Stimulated activated naive CD8-positive, alpha-beta T cell treated with anti-CD3 and anti-CD28 coated beads, Interleukin-15, amount 100 ng/mL, for 72 hours (primary cell): ENCODE measurements at regions not wholly inside any gene's neighbourhood (a gene's known extent, or its start where the extent isn't known, plus 50 kb on each side); places are given as distances from the start of the nearest gene placed in this dataset.
A peak's percentile ranks its signal among the peaks of the same experiment; 100 is the strongest.

Source experiments
- ATAC-seq: fragments of 150-1000 bp; cut with Tn5 transposase; 2 replicates; pipeline ENCODE4 v1.10.0; 2021; ENCODE audit warnings: mild to moderate bottlenecking, moderate library complexity
- DNase-seq, 2 donors: peaks; one replicate each; pipeline ENCODE4 v3.0.0; 2021 to 2022
- H3K27ac Mint-ChIP-seq, 2 donors: one replicate each; pipeline ENCODE4 v1.8.0; 2022; ENCODE audit warnings: mild to moderate bottlenecking in 2 of 2, mixed read lengths in 2 of 2, moderate library complexity in 2 of 2
- H3K27me3 Mint-ChIP-seq: one replicate; pipeline ENCODE4 v1.8.0; 2022; ENCODE audit warnings: mixed read lengths
- H3K4me1 Mint-ChIP-seq: one replicate; pipeline ENCODE4 v1.8.0; 2022; ENCODE audit warnings: mild to moderate bottlenecking, mixed read lengths
- H3K4me3 Mint-ChIP-seq, 2 donors: one replicate each; pipeline ENCODE4 v1.8.0; 2022; ENCODE audit warnings: mild to moderate bottlenecking in 2 of 2, mixed read lengths in 2 of 2, moderate library complexity in 1 of 2
- H3K9me3 Mint-ChIP-seq, 2 donors: one replicate each; pipeline ENCODE4 v1.8.0; 2022; ENCODE audit warnings: mixed read lengths in 2 of 2

GRCh38 chr1:30295266-30295665 lies 428.1 kb downstream of the MATN1 start:
- H3K4me1 Mint-ChIP-seq = no peaks in the 10 kb centered on the region
- H3K4me3 Mint-ChIP-seq = no peak overlapping the region
- H3K9me3 Mint-ChIP-seq = peaks cover 0 to 6% of the 10 kb centered on the region in 2 donors
- no peak for DNase-seq
- peaks cover 51% of the 10 kb centered on the region for H3K27me3 Mint-ChIP-seq
- no peak overlapping the region for H3K27ac Mint-ChIP-seq
- ATAC-seq = no peak

- H3K4me1 Mint-ChIP-seq = no peaks in the 10 kb centered on the region
- H3K9me3 Mint-ChIP-seq = peaks cover 0 to 6% of the 10 kb centered on the region in 2 donors
- peaks cover 51% of the 10 kb centered on the region for H3K27me3 Mint-ChIP-seq
- DNase-seq (no peak), ATAC-seq (no peak)
- no peak overlapping the region for H3K4me3 Mint-ChIP-seq
- no peak overlapping the region for H3K27ac Mint-ChIP-seq
These were observed 428.9 kb downstream of the MATN1 start for GRCh38 chr1:30294508-30294907.

- Mint-ChIP-seq H3K27me3 (peaks cover 58% of the 10 kb centered on the region), H3K27ac (no peak overlapping the region)
These were observed 430.9 kb downstream of the MATN1 start for GRCh38 chr1:30292451-30292850.

GRCh38 chr1:30291526-30291925 lies 431.9 kb downstream of the MATN1 start:
- Mint-ChIP-seq H3K27ac (no peak overlapping the region), H3K4me1 (no peaks in the 10 kb centered on the region), H3K9me3 (no peaks in the 10 kb centered on the region), H3K4me3 (no peak overlapping the region), H3K27me3 (peaks cover 48% of the 10 kb centered on the region)
- DNase-seq (no peak), ATAC-seq (no peak)

More at GRCh38 chr1:30292451-30292850, 430.9 kb downstream of the MATN1 start:
- Mint-ChIP-seq H3K4me3 (no peak overlapping the region), H3K4me1 (no peaks in the 10 kb centered on the region), H3K9me3 (peaks cover 0 to 1% of the 10 kb centered on the region in 2 donors)
- ATAC-seq = no peak
- DNase-seq = no peak

GRCh38 chr1:30290581-30290980 lies 432.8 kb downstream of the MATN1 start:
- Mint-ChIP-seq H3K4me1 (no peaks in the 10 kb centered on the region), H3K27me3 (peaks cover 48% of the 10 kb centered on the region), H3K4me3 (no peak overlapping the region), H3K9me3 (no peaks in the 10 kb centered on the region), H3K27ac (no peak overlapping the region)
- ATAC-seq (no peak), DNase-seq (no peak)

- no peak for ATAC-seq
- Mint-ChIP-seq H3K27me3 (peaks cover 38% of the 10 kb centered on the region), H3K9me3 (no peaks in the 10 kb centered on the region), H3K27ac (no peak overlapping the region), H3K4me3 (no peak overlapping the region), H3K4me1 (peaks cover 6% of the 10 kb centered on the region)
- DNase-seq = no peak
These were observed 435.4 kb downstream of the MATN1 start for GRCh38 chr1:30287976-30288375.

GRCh38 chr1:30286988-30287839 lies 436.2 kb downstream of the MATN1 start:
- H3K9me3 Mint-ChIP-seq = no peaks in the 10 kb centered on the region
- peaks cover 37% of the 10 kb centered on the region for H3K27me3 Mint-ChIP-seq
- ATAC-seq (no peak), DNase-seq (no peak)
- H3K4me1 Mint-ChIP-seq = peaks cover 13% of the 10 kb centered on the region
- peak overlapping the region in 1 of 2 donors; percentile 89 for H3K27ac Mint-ChIP-seq
- no peak overlapping the region for H3K4me3 Mint-ChIP-seq

- ATAC-seq (no peak), DNase-seq (no peak)
- no peak overlapping the region for H3K27ac Mint-ChIP-seq
- H3K4me1 Mint-ChIP-seq = peaks cover 14% of the 10 kb centered on the region
- no peaks in the 10 kb centered on the region for H3K9me3 Mint-ChIP-seq
- no peak overlapping the region for H3K4me3 Mint-ChIP-seq
- H3K27me3 Mint-ChIP-seq = peaks cover 36% of the 10 kb centered on the region
These were observed 437.0 kb downstream of the MATN1 start for GRCh38 chr1:30286241-30286987.

GRCh38 chr1:30285501-30285932 lies 437.9 kb downstream of the MATN1 start:
- no peak for DNase-seq
- Mint-ChIP-seq H3K4me1 (peaks cover 14% of the 10 kb centered on the region), H3K4me3 (no peak overlapping the region), H3K9me3 (no peaks in the 10 kb centered on the region), H3K27ac (no peak overlapping the region), H3K27me3 (peaks cover 27% of the 10 kb centered on the region)
- no peak for ATAC-seq

- DNase-seq (no peak), ATAC-seq (no peak)
- peaks cover 14% of the 10 kb centered on the region for H3K4me1 Mint-ChIP-seq
- no peak overlapping the region for H3K4me3 Mint-ChIP-seq
- H3K9me3 Mint-ChIP-seq = no peaks in the 10 kb centered on the region
- H3K27ac Mint-ChIP-seq = no peak overlapping the region
- H3K27me3 Mint-ChIP-seq = peaks cover 21% of the 10 kb centered on the region
These were observed 438.5 kb downstream of the MATN1 start for GRCh38 chr1:30284728-30285475.

GRCh38 chr1:30284226-30284625 lies 439.2 kb downstream of the MATN1 start:
- H3K27me3 Mint-ChIP-seq = peaks cover 14% of the 10 kb centered on the region
- peaks cover 14% of the 10 kb centered on the region for H3K4me1 Mint-ChIP-seq
- no peak for ATAC-seq
- H3K4me3 Mint-ChIP-seq = no peak overlapping the region
- DNase-seq = no peak
- H3K27ac Mint-ChIP-seq = no peak overlapping the region
- no peaks in the 10 kb centered on the region for H3K9me3 Mint-ChIP-seq

- Mint-ChIP-seq H3K4me1 (peaks cover 14% of the 10 kb centered on the region), H3K4me3 (no peak overlapping the region), H3K9me3 (no peaks in the 10 kb centered on the region), H3K27ac (peak overlapping the region; percentile 34 to 81), H3K27me3 (peaks cover 7% of the 10 kb centered on the region)
- peak in 1 of 2 donors; percentile 1 for DNase-seq
- ATAC-seq = peak; percentile 75
These were observed 440.0 kb downstream of the MATN1 start for GRCh38 chr1:30283199-30283962.

GRCh38 chr1:30280572-30280971 lies 442.8 kb downstream of the MATN1 start:
- no peak for DNase-seq
- no peak overlapping the region for H3K4me3 Mint-ChIP-seq
- peaks cover 14% of the 10 kb centered on the region for H3K4me1 Mint-ChIP-seq
- H3K27ac Mint-ChIP-seq = no peak overlapping the region
- H3K27me3 Mint-ChIP-seq = no peaks in the 10 kb centered on the region
- no peak for ATAC-seq
- H3K9me3 Mint-ChIP-seq = no peaks in the 10 kb centered on the region

GRCh38 chr1:30277911-30278310 lies 445.5 kb downstream of the MATN1 start:
- no peak overlapping the region for H3K4me3 Mint-ChIP-seq
- H3K27ac Mint-ChIP-seq = no peak overlapping the region
- DNase-seq (peak in 1 of 2 donors; percentile 2), ATAC-seq (no peak)
- H3K4me1 Mint-ChIP-seq = peaks cover 7% of the 10 kb centered on the region
- H3K9me3 Mint-ChIP-seq = no peaks in the 10 kb centered on the region
- H3K27me3 Mint-ChIP-seq = peaks cover 2% of the 10 kb centered on the region

GRCh38 chr1:30277415-30277814 lies 446.0 kb downstream of the MATN1 start:
- DNase-seq (no peak), ATAC-seq (no peak)
- H3K4me1 Mint-ChIP-seq = peaks cover 3% of the 10 kb centered on the region
- H3K27me3 Mint-ChIP-seq = peaks cover 7% of the 10 kb centered on the region
- no peak overlapping the region for H3K4me3 Mint-ChIP-seq
- H3K27ac Mint-ChIP-seq = no peak overlapping the region
- no peaks in the 10 kb centered on the region for H3K9me3 Mint-ChIP-seq
